Esophagus muscularis mucosa (tissue), 4 donors: ENCODE measurements at regions not wholly inside any gene's neighbourhood (a gene's known extent, or its start where the extent isn't known, plus 50 kb on each side); places are given as distances from the start of the nearest gene placed in this dataset.

Experiments used
- DNase-seq: peaks from one replicate; pipeline ENCODE4 v3.0.0-alpha.2; 2017; ENCODE audit errors: extremely low spot score
- H3K27ac ChIP-seq, 4 donors: fragments of 200-600 bp; sonication (generic); replicated peaks in 1 of 4; 1 replicate in 3 of 4; 2 replicates in 1 of 4; pipeline ENCODE4 v1.5.1; 2016 to 2019; ENCODE audit warnings: mild to moderate bottlenecking in 1 of 4
- H3K27me3 ChIP-seq, 4 donors: fragments of 200-600 bp; sonication (generic); one replicate each; pipeline versions ENCODE4 v1.5.1 to v1.6.0; 2016 to 2019
- H3K36me3 ChIP-seq, 4 donors: fragments of 200-600 bp; sonication (generic); one replicate each; pipeline ENCODE4 v1.5.1; 2016 to 2019
- H3K4me1 ChIP-seq, 4 donors: fragments of 200-600 bp; sonication (generic); one replicate each; pipeline ENCODE4 v1.5.1; 2016 to 2019
- H3K4me3 ChIP-seq, 4 donors: fragments of 200-600 bp; sonication (generic); 1 replicate in 2 of 4; 2 replicates in 2 of 4; pipeline ENCODE4 v1.5.1; 2016 to 2019; ENCODE audit warnings: mild to moderate bottlenecking in 4 of 4, moderate library complexity in 1 of 4
- H3K9me3 ChIP-seq, 4 donors: fragments of 200-600 bp; sonication (generic); 1 replicate in 3 of 4; 2 replicates in 1 of 4; pipeline ENCODE4 v1.5.1; 2016 to 2019
- EP300 ChIP-seq: sonication (generic); formaldehyde crosslinking; IDR thresholded peaks from one replicate; pipeline ENCODE4 v1.6.1; 2017; ENCODE audit warnings: antibody characterized with exemption
- POLR2A ChIP-seq: fragments of 450-650 bp; IDR thresholded peaks from one replicate; pipeline ENCODE4 v1.6.1; 2017; ENCODE audit warnings: antibody characterized with exemption, moderate library complexity, mild to moderate bottlenecking, low read depth
- POLR2AphosphoS5 ChIP-seq, 2 donors: sonication (generic); formaldehyde crosslinking; IDR thresholded peaks; one replicate each; pipeline ENCODE4 v1.6.1; 2017; ENCODE audit warnings: antibody characterized with exemption in 2 of 2
- WGBS: methylation state at CpG from one replicate; pipeline ENCODE4 v1.1.5; 2018; 5-methylcytosine and 5-hydroxymethylcytosine counted together
- intact Hi-C: fragments of 100-400 bp; cut with DNase I; formaldehyde crosslinking; loops from one replicate; pipeline ENCODE4 v1.15.1; 2023
- TF ChIP-seq, protein P1 (sequence below), 3 experiments: fragments of 200-600 bp in 2 of 3; fragments of 450-650 bp in 1 of 3; sonication (generic) in 2 of 3; IDR thresholded peaks; one replicate each; pipeline ENCODE4 v1.5.1; 2017 to 2019; ENCODE audit warnings: antibody characterized with exemption in 3 of 3, mild to moderate bottlenecking in 2 of 3, moderate library complexity in 1 of 3

DNA sequence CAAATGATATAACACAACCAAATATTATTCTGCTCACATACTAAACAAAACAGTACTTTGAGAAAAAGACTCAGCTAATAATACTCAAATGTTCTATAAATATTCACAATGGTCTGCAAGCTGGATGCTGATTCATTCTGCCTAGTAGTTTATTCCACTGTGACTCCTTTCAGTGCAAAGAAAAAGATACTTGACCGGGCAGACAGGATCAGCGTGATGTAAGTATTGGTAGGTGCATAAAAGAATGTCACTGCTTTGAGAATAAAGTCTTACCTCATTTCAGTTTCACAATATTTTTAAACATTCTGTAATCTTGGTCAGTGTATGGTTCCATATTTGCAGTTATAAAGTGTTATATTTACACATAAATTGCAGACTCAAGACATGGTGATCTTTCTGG, 223.0 kb upstream of the NUDT12 start:
- Histone ChIP-seq H3K4me3 (no peak overlapping the region), H3K4me1 (no peaks in the 10 kb centered on the region), H3K9me3 (peaks cover 0 to 2% (median 0%) of the 10 kb centered on the region in 4 donors), H3K36me3 (no peaks in the 10 kb centered on the region), H3K27me3 (no peaks in the 10 kb centered on the region), H3K27ac (no peak overlapping the region)
- TF ChIP-seq POLR2A (no peak), POLR2AphosphoS5 (IDR thresholded peaks at IDR 0.05) (no peak), EP300 (no peak)
- 60% methylated on average over 2 of the region's 2 CpGs for WGBS
- no peak for DNase-seq
- intact Hi-C loops = no loop called here

DNA sequence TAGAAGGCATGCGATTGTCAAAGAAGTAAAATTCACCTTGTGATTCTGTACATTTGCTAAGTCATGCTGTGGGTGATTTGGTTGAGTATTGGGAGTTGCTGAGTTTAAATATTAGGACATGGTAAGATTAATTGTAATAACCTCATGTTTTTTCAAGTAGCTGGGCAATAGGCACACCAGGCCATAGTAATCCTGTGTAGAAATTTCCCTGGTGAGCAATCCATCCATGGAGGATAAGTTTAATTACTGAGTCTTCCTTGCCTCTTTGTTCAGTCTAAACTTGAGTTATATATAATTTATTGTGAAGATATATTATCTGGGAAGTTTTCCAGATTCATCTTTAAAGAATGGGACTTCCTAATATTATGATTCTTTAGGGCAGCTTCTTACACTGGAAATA, 221.1 kb upstream of the NUDT12 start:
- no peaks in the 10 kb centered on the region for H3K36me3 ChIP-seq
- no peaks in the 10 kb centered on the region for H3K9me3 ChIP-seq
- DNase-seq = no peak
- H3K27ac ChIP-seq = no peak overlapping the region
- H3K4me3 ChIP-seq = no peak overlapping the region
- TF ChIP-seq POLR2AphosphoS5 (IDR thresholded peaks at IDR 0.05) (no peak), EP300 (no peak), POLR2A (no peak)
- TF ChIP-seq, protein P1, sequence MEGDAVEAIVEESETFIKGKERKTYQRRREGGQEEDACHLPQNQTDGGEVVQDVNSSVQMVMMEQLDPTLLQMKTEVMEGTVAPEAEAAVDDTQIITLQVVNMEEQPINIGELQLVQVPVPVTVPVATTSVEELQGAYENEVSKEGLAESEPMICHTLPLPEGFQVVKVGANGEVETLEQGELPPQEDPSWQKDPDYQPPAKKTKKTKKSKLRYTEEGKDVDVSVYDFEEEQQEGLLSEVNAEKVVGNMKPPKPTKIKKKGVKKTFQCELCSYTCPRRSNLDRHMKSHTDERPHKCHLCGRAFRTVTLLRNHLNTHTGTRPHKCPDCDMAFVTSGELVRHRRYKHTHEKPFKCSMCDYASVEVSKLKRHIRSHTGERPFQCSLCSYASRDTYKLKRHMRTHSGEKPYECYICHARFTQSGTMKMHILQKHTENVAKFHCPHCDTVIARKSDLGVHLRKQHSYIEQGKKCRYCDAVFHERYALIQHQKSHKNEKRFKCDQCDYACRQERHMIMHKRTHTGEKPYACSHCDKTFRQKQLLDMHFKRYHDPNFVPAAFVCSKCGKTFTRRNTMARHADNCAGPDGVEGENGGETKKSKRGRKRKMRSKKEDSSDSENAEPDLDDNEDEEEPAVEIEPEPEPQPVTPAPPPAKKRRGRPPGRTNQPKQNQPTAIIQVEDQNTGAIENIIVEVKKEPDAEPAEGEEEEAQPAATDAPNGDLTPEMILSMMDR (IDR thresholded peaks at IDR 0.05) = no peak
- no peaks in the 10 kb centered on the region for H3K27me3 ChIP-seq
- 88% methylated on average over 1 of the region's 1 CpG for WGBS
- no peaks in the 10 kb centered on the region for H3K4me1 ChIP-seq
- intact Hi-C loops = no loop called here

DNA sequence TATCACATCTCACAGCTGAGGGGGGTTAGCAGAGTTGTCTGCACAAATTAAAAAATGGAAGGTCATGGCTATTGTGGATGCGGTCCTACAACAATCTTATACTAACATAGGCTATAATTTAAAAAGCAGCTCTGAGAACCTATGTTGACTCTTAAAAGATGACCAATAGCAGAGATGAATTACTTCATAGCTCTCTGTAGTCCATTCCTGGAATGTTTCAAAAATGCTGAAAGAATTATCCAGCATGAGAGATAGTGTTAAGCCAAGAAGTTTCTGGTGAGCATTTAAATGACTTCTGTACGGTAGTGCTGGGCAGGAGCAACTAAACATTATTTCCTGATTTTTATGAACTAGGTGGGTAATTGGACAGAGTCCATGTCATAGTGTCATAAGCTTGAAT, 218.2 kb upstream of the NUDT12 start:
- Histone ChIP-seq H3K27ac (no peak overlapping the region), H3K4me3 (no peak overlapping the region), H3K4me1 (no peaks in the 10 kb centered on the region), H3K36me3 (no peaks in the 10 kb centered on the region), H3K9me3 (no peaks in the 10 kb centered on the region), H3K27me3 (no peaks in the 10 kb centered on the region)
- intact Hi-C loops = no loop called here
- TF ChIP-seq EP300 (no peak), POLR2AphosphoS5 (IDR thresholded peaks at IDR 0.05) (no peak), POLR2A (no peak)
- TF ChIP-seq, protein P1 (IDR thresholded peaks at IDR 0.05) = no peak
- DNase-seq = no peak
- WGBS = 48% methylated on average over 2 of the region's 2 CpGs

DNA sequence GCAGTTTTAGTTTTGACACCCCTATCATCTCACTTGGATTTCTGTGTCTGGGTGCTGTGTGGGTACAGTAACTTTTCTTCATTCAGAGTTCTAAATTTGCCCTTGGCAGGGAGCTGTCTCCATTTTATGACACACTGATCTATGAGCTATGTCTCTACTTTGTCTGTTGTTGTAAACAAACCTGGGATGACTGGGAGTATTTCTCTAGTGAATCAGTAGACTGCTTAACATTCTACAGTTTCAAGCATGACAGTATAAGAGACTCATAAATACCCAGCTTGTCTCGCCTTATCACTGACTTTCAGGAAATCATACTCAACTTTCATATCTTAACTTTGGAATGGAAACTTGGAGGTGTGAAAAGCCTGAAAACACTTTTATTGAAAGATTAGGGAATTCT, 212.1 kb upstream of the NUDT12 start:
- no peak overlapping the region for H3K4me3 ChIP-seq
- WGBS = 72% methylated on average over 1 of the region's 1 CpG
- TF ChIP-seq POLR2AphosphoS5 (IDR thresholded peaks at IDR 0.05) = no peak
- no peak for TF ChIP-seq POLR2A
- TF ChIP-seq, protein P1 (IDR thresholded peaks at IDR 0.05) = no peak
- no peak for TF ChIP-seq EP300
- H3K27ac ChIP-seq = no peak overlapping the region
- H3K36me3 ChIP-seq = no peaks in the 10 kb centered on the region
- H3K27me3 ChIP-seq = no peaks in the 10 kb centered on the region
- no peaks in the 10 kb centered on the region for H3K4me1 ChIP-seq
- no peaks in the 10 kb centered on the region for H3K9me3 ChIP-seq
- intact Hi-C loops = no loop called here
- DNase-seq = no peak

DNA sequence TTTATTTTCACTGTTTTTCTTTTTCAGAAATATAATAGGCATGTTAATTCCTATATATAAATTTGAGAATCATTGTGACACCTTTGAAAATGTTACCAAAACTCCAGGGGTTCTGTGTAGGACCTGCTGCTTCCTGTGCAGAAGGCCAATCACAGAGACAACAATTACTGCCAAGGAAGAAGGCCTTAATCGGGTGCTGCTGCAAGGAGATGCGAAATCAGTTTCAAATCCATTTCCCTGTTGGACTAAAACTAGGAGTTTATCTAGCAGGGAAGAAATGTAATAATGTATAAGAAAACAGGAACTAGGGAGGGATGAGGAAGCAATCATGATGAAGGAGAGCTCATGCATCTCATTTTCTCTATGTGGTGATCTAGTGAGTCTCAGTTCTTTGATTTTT, 209.7 kb upstream of the NUDT12 start:
- H3K27ac ChIP-seq = no peak overlapping the region
- H3K4me1 ChIP-seq = no peaks in the 10 kb centered on the region
- 92% methylated on average over 2 of the region's 2 CpGs for WGBS
- H3K36me3 ChIP-seq = no peaks in the 10 kb centered on the region
- intact Hi-C loops = no loop called here
- DNase-seq = no peak
- H3K4me3 ChIP-seq = no peak overlapping the region
- H3K9me3 ChIP-seq = no peaks in the 10 kb centered on the region
- H3K27me3 ChIP-seq = no peaks in the 10 kb centered on the region
- TF ChIP-seq POLR2AphosphoS5 (IDR thresholded peaks at IDR 0.05) = no peak
- TF ChIP-seq, protein P1 (IDR thresholded peaks at IDR 0.05) = no peak
- TF ChIP-seq POLR2A = no peak
- TF ChIP-seq EP300 = no peak
